Prostate gland (tissue), 2 donors: ENCODE measurements at regions not wholly inside any gene's neighbourhood (a gene's known extent, or its start where the extent isn't known, plus 50 kb on each side); places are given as distances from the start of the nearest gene placed in this dataset.

Source experiments
- DNase-seq: peaks from one replicate; pipeline ENCODE4 v3.0.0-alpha.2; 2019; ENCODE audit warnings: low spot score
- H3K27ac ChIP-seq, 2 donors: fragments of 200-600 bp; sonication (generic); 2 replicates each; pipeline ENCODE4 v1.5.1; 2017 to 2019
- H3K27me3 ChIP-seq: fragments of 200-600 bp; sonication (generic); replicated peaks from 2 replicates; pipeline ENCODE4 v1.5.1; 2019; ENCODE audit not compliant: insufficient read depth
- H3K36me3 ChIP-seq, 2 donors: fragments of 200-600 bp; sonication (generic); 1 replicate in 1 of 2; 2 replicates in 1 of 2; pipeline versions ENCODE4 v1.5.1 to v1.8.1; 2017 to 2019
- H3K4me1 ChIP-seq: fragments of 200-600 bp; sonication (generic); replicated peaks from 2 replicates; pipeline ENCODE4 v1.5.1; 2019
- H3K4me3 ChIP-seq, 2 donors: fragments of 200-600 bp; sonication (generic); 2 replicates each; pipeline ENCODE4 v1.5.1; 2017 to 2019
- H3K9me3 ChIP-seq: fragments of 200-600 bp; sonication (generic); 2 replicates; pipeline ENCODE4 v1.5.1; 2017
- POLR2A ChIP-seq: fragments of 450-650 bp; IDR thresholded peaks from one replicate; pipeline ENCODE4 v1.6.1; 2016; ENCODE audit warnings: antibody characterized with exemption, mild to moderate bottlenecking
- POLR2AphosphoS5 ChIP-seq: sonication (generic); formaldehyde crosslinking; IDR thresholded peaks from one replicate; pipeline ENCODE4 v1.6.1; 2017; ENCODE audit warnings: antibody characterized with exemption
- WGBS: methylation state at CpG from one replicate; pipeline ENCODE4 v1.1.5; 2018; 5-methylcytosine and 5-hydroxymethylcytosine counted together
- intact Hi-C: fragments of 100-400 bp; cut with DNase I; formaldehyde crosslinking; loops from one replicate; pipeline ENCODE4 v1.14.2; 2022
- TF ChIP-seq, protein P1 (sequence below), 4 experiments: fragments of 200-600 bp in 2 of 4; fragments of 450-650 bp in 2 of 4; sonication (generic) in 2 of 4; IDR thresholded peaks; 1 replicate in 3 of 4; 2 replicates in 1 of 4; pipeline ENCODE4 v1.5.1; 2016 to 2019; ENCODE audit warnings: antibody characterized with exemption in 4 of 4, mild to moderate bottlenecking in 2 of 4, moderate library complexity in 2 of 4

GRCh38 chr16:55081622-55082590 lies 151.2 kb downstream of the IRX5 start:
- Histone ChIP-seq H3K4me1 (no peaks in the 10 kb centered on the region), H3K27ac (no peak overlapping the region), H3K4me3 (no peak overlapping the region), H3K9me3 (no peaks in the 10 kb centered on the region), H3K27me3 (no peaks in the 10 kb centered on the region), H3K36me3 (no peaks in the 10 kb centered on the region)
- intact Hi-C loops = no loop called here
- TF ChIP-seq POLR2AphosphoS5 = no peak
- TF ChIP-seq, protein P1, sequence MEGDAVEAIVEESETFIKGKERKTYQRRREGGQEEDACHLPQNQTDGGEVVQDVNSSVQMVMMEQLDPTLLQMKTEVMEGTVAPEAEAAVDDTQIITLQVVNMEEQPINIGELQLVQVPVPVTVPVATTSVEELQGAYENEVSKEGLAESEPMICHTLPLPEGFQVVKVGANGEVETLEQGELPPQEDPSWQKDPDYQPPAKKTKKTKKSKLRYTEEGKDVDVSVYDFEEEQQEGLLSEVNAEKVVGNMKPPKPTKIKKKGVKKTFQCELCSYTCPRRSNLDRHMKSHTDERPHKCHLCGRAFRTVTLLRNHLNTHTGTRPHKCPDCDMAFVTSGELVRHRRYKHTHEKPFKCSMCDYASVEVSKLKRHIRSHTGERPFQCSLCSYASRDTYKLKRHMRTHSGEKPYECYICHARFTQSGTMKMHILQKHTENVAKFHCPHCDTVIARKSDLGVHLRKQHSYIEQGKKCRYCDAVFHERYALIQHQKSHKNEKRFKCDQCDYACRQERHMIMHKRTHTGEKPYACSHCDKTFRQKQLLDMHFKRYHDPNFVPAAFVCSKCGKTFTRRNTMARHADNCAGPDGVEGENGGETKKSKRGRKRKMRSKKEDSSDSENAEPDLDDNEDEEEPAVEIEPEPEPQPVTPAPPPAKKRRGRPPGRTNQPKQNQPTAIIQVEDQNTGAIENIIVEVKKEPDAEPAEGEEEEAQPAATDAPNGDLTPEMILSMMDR (IDR thresholded peaks at IDR 0.05) = no peak
- TF ChIP-seq POLR2A = no peak
- 62% methylated on average over 16 of the region's 16 CpGs for WGBS
- no peak for DNase-seq

- H3K36me3 ChIP-seq = no peaks in the 10 kb centered on the region
- H3K27me3 ChIP-seq = no peaks in the 10 kb centered on the region
- no peaks in the 10 kb centered on the region for H3K9me3 ChIP-seq
- WGBS = 36% methylated on average over 5 of the region's 5 CpGs
- no peak overlapping the region for H3K4me3 ChIP-seq
- TF ChIP-seq, protein P1 (IDR thresholded peaks at IDR 0.05) = no peak
- no peak for TF ChIP-seq POLR2A
- no peak for TF ChIP-seq POLR2AphosphoS5
- DNase-seq = no peak
- intact Hi-C loops = no loop called here
- H3K4me1 ChIP-seq = no peaks in the 10 kb centered on the region
- H3K27ac ChIP-seq = no peak overlapping the region
Observed at GRCh38 chr16:55082591-55082976, 151.9 kb downstream of the IRX5 start.

- Histone ChIP-seq H3K27me3 (no peaks in the 10 kb centered on the region), H3K9me3 (no peaks in the 10 kb centered on the region), H3K36me3 (no peaks in the 10 kb centered on the region), H3K4me1 (no peaks in the 10 kb centered on the region), H3K27ac (no peak overlapping the region), H3K4me3 (no peak overlapping the region)
- no peak for DNase-seq
- no peak for TF ChIP-seq POLR2A
- TF ChIP-seq, protein P1 (IDR thresholded peaks at IDR 0.05) = no peak
- 98% methylated on average over 5 of the region's 5 CpGs for WGBS
- intact Hi-C loops = no loop called here
Observed at GRCh38 chr16:55083052-55083451, 152.4 kb downstream of the IRX5 start.

DNA sequence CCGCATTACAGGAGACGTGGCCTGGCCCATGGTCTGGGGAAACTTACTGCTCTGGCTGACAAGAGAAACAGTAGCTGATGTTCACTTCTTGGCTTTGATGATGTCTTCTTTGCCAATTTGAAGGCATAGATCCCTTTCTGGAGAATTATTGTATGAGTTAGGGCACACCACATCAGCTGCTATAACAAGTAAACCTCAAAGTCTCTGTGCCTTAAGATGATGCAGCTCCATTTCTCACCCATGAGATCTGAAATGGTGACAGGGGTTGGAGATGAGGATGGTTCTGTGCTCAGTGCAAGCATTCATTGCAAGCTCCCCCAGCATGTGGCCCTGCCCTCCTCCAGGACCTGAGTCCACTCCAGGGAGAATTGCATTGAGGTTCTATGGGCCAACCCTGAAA lies 157.4 kb downstream of the IRX5 start:
- H3K4me1 ChIP-seq = no peaks in the 10 kb centered on the region
- intact Hi-C loops = no loop called here
- H3K27me3 ChIP-seq = no peaks in the 10 kb centered on the region
- 93% methylated on average over 2 of the region's 2 CpGs for WGBS
- no peak for DNase-seq
- no peak overlapping the region for H3K27ac ChIP-seq
- TF ChIP-seq POLR2A (no peak), POLR2AphosphoS5 (no peak)
- TF ChIP-seq, protein P1 (IDR thresholded peaks at IDR 0.05) = no peak
- no peak overlapping the region for H3K4me3 ChIP-seq
- no peaks in the 10 kb centered on the region for H3K36me3 ChIP-seq
- no peaks in the 10 kb centered on the region for H3K9me3 ChIP-seq

DNA sequence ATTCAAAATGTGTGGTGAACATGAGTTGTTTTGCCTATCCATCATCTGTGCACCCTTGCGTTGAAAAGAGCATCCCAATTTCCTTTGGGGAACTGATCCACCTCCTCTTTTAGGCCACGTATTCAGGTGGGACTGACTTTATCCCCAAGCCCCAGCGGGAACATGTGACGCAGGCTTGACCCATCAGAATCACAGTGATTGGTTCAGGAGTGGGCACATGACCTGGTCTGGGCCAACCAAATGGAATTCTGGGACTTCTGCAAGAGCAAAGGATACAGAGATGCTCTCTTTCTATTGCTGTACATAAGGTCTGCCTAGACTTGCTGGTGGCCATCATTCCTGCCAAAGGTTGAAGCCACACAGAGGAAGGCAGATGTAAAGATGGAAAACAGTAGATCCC lies 158.9 kb downstream of the IRX5 start:
- intact Hi-C loops = no loop called here
- H3K27me3 ChIP-seq = no peaks in the 10 kb centered on the region
- no peak overlapping the region for H3K27ac ChIP-seq
- no peaks in the 10 kb centered on the region for H3K36me3 ChIP-seq
- H3K4me1 ChIP-seq = no peaks in the 10 kb centered on the region
- TF ChIP-seq POLR2A (no peak), POLR2AphosphoS5 (no peak)
- TF ChIP-seq, protein P1 (IDR thresholded peaks at IDR 0.05) = no peak
- no peaks in the 10 kb centered on the region for H3K9me3 ChIP-seq
- no peak overlapping the region for H3K4me3 ChIP-seq
- 94% methylated on average over 4 of the region's 4 CpGs for WGBS
- DNase-seq = no peak
